ENCODE measurements at regions not wholly inside any gene's neighbourhood (a gene's known extent, or its start where the extent isn't known, plus 50 kb on each side); places are given as distances from the start of the nearest gene placed in this dataset.

DNA sequence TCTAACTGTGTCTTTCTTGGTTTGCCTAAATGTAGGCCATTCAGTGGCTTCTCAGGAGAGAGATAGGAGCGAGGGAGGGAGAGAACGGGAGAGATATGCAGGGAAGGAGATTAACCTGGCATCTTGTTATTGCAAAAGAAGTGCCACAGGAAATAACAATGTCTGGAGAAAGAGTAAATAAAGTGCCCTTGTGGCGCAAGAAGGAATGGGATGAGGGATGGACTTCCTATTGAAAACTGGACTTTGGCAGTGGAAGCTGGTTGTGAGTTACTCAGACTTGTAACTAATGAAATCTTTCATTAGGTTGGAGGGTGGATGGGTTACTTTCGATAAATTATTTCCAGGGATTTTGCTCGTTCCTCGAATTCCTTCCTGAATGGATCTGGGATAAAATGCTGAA lies 136.1 kb downstream of the LACC1 start:
- Mint-ChIP-seq H3K36me3 (ENCODE audit: low read depth) (no peaks in the 10 kb centered on the region), H3K4me1 (ENCODE audit: low read depth) (peaks cover 12% of the 10 kb centered on the region), H3K27ac (no peak overlapping the region), H3K9me3 (no peaks in the 10 kb centered on the region), H3K4me3 (no peak overlapping the region), H3K27me3 (ENCODE audit: insufficient read depth) (peaks cover 5% of the 10 kb centered on the region)
- TF ChIP-seq, protein P1, sequence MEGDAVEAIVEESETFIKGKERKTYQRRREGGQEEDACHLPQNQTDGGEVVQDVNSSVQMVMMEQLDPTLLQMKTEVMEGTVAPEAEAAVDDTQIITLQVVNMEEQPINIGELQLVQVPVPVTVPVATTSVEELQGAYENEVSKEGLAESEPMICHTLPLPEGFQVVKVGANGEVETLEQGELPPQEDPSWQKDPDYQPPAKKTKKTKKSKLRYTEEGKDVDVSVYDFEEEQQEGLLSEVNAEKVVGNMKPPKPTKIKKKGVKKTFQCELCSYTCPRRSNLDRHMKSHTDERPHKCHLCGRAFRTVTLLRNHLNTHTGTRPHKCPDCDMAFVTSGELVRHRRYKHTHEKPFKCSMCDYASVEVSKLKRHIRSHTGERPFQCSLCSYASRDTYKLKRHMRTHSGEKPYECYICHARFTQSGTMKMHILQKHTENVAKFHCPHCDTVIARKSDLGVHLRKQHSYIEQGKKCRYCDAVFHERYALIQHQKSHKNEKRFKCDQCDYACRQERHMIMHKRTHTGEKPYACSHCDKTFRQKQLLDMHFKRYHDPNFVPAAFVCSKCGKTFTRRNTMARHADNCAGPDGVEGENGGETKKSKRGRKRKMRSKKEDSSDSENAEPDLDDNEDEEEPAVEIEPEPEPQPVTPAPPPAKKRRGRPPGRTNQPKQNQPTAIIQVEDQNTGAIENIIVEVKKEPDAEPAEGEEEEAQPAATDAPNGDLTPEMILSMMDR (IDR thresholded peaks at IDR 0.05), result no peak
- DNase-seq, result no peak

- H3K4me1 Mint-ChIP-seq (ENCODE audit: low read depth), result peaks cover 12% of the 10 kb centered on the region
- H3K27ac Mint-ChIP-seq, result no peak overlapping the region
- H3K4me3 Mint-ChIP-seq, result no peak overlapping the region
- H3K27me3 Mint-ChIP-seq (ENCODE audit: insufficient read depth), result peaks cover 13% of the 10 kb centered on the region
- DNase-seq, result no peak
- H3K36me3 Mint-ChIP-seq (ENCODE audit: low read depth), result no peaks in the 10 kb centered on the region
- TF ChIP-seq, protein P1 (IDR thresholded peaks at IDR 0.05), result no peak
- no peaks in the 10 kb centered on the region for H3K9me3 Mint-ChIP-seq
Measured at GRCh38 chr13:44017756-44018309, 138.1 kb downstream of the LACC1 start.

DNA sequence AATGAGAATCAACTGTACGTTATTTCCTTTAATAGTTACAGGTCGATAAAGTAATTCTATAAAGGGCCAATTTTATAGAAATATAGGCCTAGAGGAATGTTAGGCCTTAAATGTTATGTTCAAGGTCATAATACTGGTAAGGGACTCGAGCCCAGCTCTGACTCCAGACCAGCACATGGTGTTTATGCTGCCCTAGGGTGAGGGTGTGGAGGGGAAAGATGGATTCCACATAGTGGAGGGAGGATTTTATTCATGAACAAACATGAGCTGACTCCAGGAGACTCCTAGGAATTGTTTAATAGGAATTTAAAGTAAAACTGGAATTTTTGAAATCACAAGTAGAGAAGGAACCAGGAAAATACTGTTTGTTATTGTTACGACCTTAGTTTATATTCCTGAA lies 139.9 kb downstream of the LACC1 start:
- TF ChIP-seq, protein P1 (IDR thresholded peaks at IDR 0.05), result no peak
- DNase-seq, result no peak
- H3K27me3 Mint-ChIP-seq (ENCODE audit: insufficient read depth), result peaks cover 17% of the 10 kb centered on the region
- H3K36me3 Mint-ChIP-seq (ENCODE audit: low read depth), result no peaks in the 10 kb centered on the region
- no peak overlapping the region for H3K4me3 Mint-ChIP-seq
- H3K9me3 Mint-ChIP-seq, result no peaks in the 10 kb centered on the region
- no peaks in the 10 kb centered on the region; the same call in 1 of the 2 replicates for H3K4me1 Mint-ChIP-seq (ENCODE audit: low read depth)
- no peak overlapping the region for H3K27ac Mint-ChIP-seq

GRCh38 chr13:44021422-44021821 lies 141.7 kb downstream of the LACC1 start:
- Mint-ChIP-seq H3K27ac (no peak overlapping the region), H3K4me1 (ENCODE audit: low read depth) (no peaks in the 10 kb centered on the region; the same call in 1 of the 2 replicates), H3K27me3 (ENCODE audit: insufficient read depth) (peaks cover 17% of the 10 kb centered on the region), H3K4me3 (no peak overlapping the region), H3K9me3 (no peaks in the 10 kb centered on the region), H3K36me3 (ENCODE audit: low read depth) (no peaks in the 10 kb centered on the region)
- TF ChIP-seq, protein P1 (IDR thresholded peaks at IDR 0.05), result no peak
- DNase-seq, result no peak

DNA sequence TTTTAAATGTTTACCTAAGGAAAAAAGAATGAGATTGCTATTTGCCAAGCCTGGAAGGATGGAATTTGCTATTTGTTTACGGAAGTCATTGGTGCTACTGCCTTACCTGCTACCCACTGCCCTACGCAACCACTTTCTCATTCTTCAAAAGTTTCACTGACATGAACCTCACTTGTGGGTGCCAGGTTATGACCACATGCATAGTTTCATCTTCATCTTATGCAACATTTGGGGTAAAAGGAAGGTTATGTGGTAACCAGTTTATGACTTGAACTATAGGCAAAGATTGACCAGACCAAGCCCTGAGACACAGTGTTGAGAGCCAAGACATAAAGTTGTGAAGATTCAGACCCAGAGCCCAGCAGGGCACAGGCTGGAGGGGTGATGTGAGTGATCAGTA lies 142.5 kb downstream of the LACC1 start:
- Mint-ChIP-seq H3K27ac (no peak overlapping the region), H3K4me3 (no peak overlapping the region), H3K27me3 (ENCODE audit: insufficient read depth) (peaks cover 17% of the 10 kb centered on the region), H3K36me3 (ENCODE audit: low read depth) (no peaks in the 10 kb centered on the region), H3K4me1 (ENCODE audit: low read depth) (no peaks in the 10 kb centered on the region), H3K9me3 (no peaks in the 10 kb centered on the region)
- TF ChIP-seq, protein P1 (IDR thresholded peaks at IDR 0.05), result no peak
- no peak for DNase-seq

Measured in HFFc6 (cell line).